ENCODE measurements at regions not wholly inside any gene's neighbourhood (a gene's known extent, or its start where the extent isn't known, plus 50 kb on each side); places are given as distances from the start of the nearest gene placed in this dataset.

DNA sequence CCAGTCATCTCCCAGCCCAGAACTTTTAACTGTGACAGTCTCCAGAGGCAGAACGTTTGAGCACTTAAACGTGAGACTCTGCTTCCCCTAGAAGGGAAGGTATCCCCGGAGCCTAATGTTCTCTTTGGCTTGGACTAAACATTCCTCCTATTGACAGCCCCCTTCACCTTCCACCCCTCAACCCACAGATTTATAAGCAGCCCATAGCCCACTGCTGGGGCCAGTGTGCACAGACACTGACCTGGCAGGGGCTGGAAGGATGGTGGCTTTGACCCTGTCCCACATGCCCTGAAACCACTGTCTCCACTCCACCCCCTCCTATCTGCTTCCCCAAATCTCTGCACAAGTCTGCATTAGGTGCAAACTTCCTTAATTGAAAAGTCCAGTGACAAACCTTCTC lies 715.0 kb upstream of the IGFBP3 start (continued):
- TF ChIP-seq, protein P1, sequence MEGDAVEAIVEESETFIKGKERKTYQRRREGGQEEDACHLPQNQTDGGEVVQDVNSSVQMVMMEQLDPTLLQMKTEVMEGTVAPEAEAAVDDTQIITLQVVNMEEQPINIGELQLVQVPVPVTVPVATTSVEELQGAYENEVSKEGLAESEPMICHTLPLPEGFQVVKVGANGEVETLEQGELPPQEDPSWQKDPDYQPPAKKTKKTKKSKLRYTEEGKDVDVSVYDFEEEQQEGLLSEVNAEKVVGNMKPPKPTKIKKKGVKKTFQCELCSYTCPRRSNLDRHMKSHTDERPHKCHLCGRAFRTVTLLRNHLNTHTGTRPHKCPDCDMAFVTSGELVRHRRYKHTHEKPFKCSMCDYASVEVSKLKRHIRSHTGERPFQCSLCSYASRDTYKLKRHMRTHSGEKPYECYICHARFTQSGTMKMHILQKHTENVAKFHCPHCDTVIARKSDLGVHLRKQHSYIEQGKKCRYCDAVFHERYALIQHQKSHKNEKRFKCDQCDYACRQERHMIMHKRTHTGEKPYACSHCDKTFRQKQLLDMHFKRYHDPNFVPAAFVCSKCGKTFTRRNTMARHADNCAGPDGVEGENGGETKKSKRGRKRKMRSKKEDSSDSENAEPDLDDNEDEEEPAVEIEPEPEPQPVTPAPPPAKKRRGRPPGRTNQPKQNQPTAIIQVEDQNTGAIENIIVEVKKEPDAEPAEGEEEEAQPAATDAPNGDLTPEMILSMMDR (IDR thresholded peaks at IDR 0.05; ENCODE audit: control extremely low read depth in 1 of 3, insufficient read depth in 1 of 3, low read depth in 1 of 3, low read length in 3 of 3), result no peak
- TF ChIP-seq, protein P2, sequence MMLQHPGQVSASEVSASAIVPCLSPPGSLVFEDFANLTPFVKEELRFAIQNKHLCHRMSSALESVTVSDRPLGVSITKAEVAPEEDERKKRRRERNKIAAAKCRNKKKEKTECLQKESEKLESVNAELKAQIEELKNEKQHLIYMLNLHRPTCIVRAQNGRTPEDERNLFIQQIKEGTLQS (IDR thresholded peaks at IDR 0.05; ENCODE audit: insufficient read depth, low read depth, low read length), result no peak

Measured in H1 (cell line).